ENCODE measurements at regions not wholly inside any gene's neighbourhood (a gene's known extent, or its start where the extent isn't known, plus 50 kb on each side); places are given as distances from the start of the nearest gene placed in this dataset.

- H4K8ac ChIP-seq (replicated peaks; ENCODE audit: insufficient read length, low read depth, low read length): no peak overlapping the region
- no peak overlapping the region for H2BK20ac ChIP-seq (ENCODE audit: low read depth, low read length, poor library complexity, severe bottlenecking)
- H2BK15ac ChIP-seq (ENCODE audit: low read depth, low read length): no peak overlapping the region
- no CpG with 5 or more reads among the region's 4 CpGs for WGBS (ENCODE audit: extremely low coverage, insufficient read length, low lambda C conversion rate)
- no peak overlapping the region for H3K4ac ChIP-seq (ENCODE audit: low read depth, low read length)
- Mint-ChIP-seq H3K27me3 (ENCODE audit: low read depth) (peaks cover 57% of the 10 kb centered on the region), H3K4me1 (peaks cover 7 to 14% of the 10 kb centered on the region in 2 experiments), H3K27ac (no peak overlapping the region; a peak in 1 of 7 replicates), H3K36me3 (ENCODE audit: insufficient read depth in 1 of 3, low read depth in 3 of 3) (no peaks in the 10 kb centered on the region), H3K9me3 (no peaks in the 10 kb centered on the region), H3K4me3 (no peak overlapping the region)
- no peaks in the 10 kb centered on the region for H3K23me2 ChIP-seq (ENCODE audit: insufficient read length, low read depth, low read length, poor library complexity, severe bottlenecking)
- H3K14ac ChIP-seq (ENCODE audit: insufficient read depth, low read length): no peak overlapping the region
- H3K9ac ChIP-seq (ENCODE audit: extremely low read depth, insufficient read length, low read length): no peak overlapping the region
- no peaks in the 10 kb centered on the region; the same call in 1 of the 2 replicates for H3K27me3 ChIP-seq (ENCODE audit: insufficient read depth, low read length)
- no peaks in the 10 kb centered on the region for H3K9me3 ChIP-seq (ENCODE audit: control insufficient read depth, low read depth, low read length)
- H2AK5ac ChIP-seq (ENCODE audit: insufficient read length, low read length): no peak overlapping the region
- no peak overlapping the region for H2BK12ac ChIP-seq (ENCODE audit: insufficient read length, low read depth, low read length)
- H3K4me1 ChIP-seq (ENCODE audit: insufficient read depth, low read length): no peaks in the 10 kb centered on the region
- H3K23ac ChIP-seq (ENCODE audit: insufficient read length, low read depth, low read length): no peak overlapping the region
- H2BK5ac ChIP-seq (ENCODE audit: insufficient read length, low read length): no peak overlapping the region
- no peak overlapping the region for H3K18ac ChIP-seq (ENCODE audit: insufficient read length, low read depth, low read length)
- no peaks in the 10 kb centered on the region for H3K79me2 ChIP-seq (ENCODE audit: insufficient read depth, low read length)
- no peak overlapping the region for H3T11ph ChIP-seq (ENCODE audit: low read length)
- H3K56ac ChIP-seq (ENCODE audit: insufficient read length, low read depth, low read length): no peak overlapping the region
- H4K5ac ChIP-seq (ENCODE audit: insufficient read length, low read depth, low read length): no peak overlapping the region
- DNase-seq: peak; percentile 15
- H4K91ac ChIP-seq (ENCODE audit: insufficient read length, low read depth, low read length): no peak overlapping the region
- H3K27ac ChIP-seq (ENCODE audit: insufficient read length, low read depth, low read length): no peak overlapping the region
- H2AFZ ChIP-seq (ENCODE audit: low read length): no peak overlapping the region
- H4K20me1 ChIP-seq (ENCODE audit: control insufficient read depth, insufficient read depth, insufficient read length): no peaks in the 10 kb centered on the region
- no peaks in the 10 kb centered on the region for H3K79me1 ChIP-seq (ENCODE audit: insufficient read depth, low read depth, low read length, poor library complexity, severe bottlenecking)
- TF ChIP-seq, protein P1, sequence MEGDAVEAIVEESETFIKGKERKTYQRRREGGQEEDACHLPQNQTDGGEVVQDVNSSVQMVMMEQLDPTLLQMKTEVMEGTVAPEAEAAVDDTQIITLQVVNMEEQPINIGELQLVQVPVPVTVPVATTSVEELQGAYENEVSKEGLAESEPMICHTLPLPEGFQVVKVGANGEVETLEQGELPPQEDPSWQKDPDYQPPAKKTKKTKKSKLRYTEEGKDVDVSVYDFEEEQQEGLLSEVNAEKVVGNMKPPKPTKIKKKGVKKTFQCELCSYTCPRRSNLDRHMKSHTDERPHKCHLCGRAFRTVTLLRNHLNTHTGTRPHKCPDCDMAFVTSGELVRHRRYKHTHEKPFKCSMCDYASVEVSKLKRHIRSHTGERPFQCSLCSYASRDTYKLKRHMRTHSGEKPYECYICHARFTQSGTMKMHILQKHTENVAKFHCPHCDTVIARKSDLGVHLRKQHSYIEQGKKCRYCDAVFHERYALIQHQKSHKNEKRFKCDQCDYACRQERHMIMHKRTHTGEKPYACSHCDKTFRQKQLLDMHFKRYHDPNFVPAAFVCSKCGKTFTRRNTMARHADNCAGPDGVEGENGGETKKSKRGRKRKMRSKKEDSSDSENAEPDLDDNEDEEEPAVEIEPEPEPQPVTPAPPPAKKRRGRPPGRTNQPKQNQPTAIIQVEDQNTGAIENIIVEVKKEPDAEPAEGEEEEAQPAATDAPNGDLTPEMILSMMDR (conservative IDR thresholded peaks at IDR 0.05): no peak
- H3K4me2 ChIP-seq (ENCODE audit: insufficient read depth, insufficient read length, low read length): no peak overlapping the region
- no peak overlapping the region for H2BK120ac ChIP-seq (ENCODE audit: low read depth, low read length, poor library complexity, severe bottlenecking)
Observed at GRCh38 chr1:114208106-114208505, 54.4 kb upstream of the SYT6 start.
